Natural killer cell (primary cell): ENCODE measurements at regions not wholly inside any gene's neighbourhood (a gene's known extent, or its start where the extent isn't known, plus 50 kb on each side); places are given as distances from the start of the nearest gene placed in this dataset.
"Not testable (repeated sequence)": the region's sequence is repeated elsewhere in the genome, so short reads cannot be mapped to it uniquely, and the experiment has no call there.

Experiments
- ATAC-seq, 3 donors: fragments of 150-1000 bp in 2 of 3; fragments of 200-7000 bp in 1 of 3; cut with Tn5 transposase; 1 replicate in 1 of 3; 2 replicates in 2 of 3; pipeline ENCODE4 v1.10.0; 2021; ENCODE audit warnings: mild to moderate bottlenecking in 2 of 3, moderate library complexity in 2 of 3
- DNase-seq, 2 donors: peaks; one replicate each; pipeline versions ENCODE4 v3.0.0 to v3.0.0-alpha.2; 2013 to 2021; ENCODE audit warnings: mixed read lengths in 1 of 2
- H3K27ac ChIP-seq: one replicate; pipeline ENCODE4 v1.5.1; 2013; ENCODE audit warnings: mild to moderate bottlenecking, low read length
- H3K27me3 ChIP-seq: one replicate; pipeline ENCODE4 v1.6.1; 2013; ENCODE audit warnings: low read length; ENCODE audit not compliant: control insufficient read depth, insufficient read depth
- H3K36me3 ChIP-seq: one replicate; pipeline ENCODE4 v1.6.1; 2013; ENCODE audit warnings: low read length; ENCODE audit not compliant: control insufficient read depth, insufficient read depth
- H3K4me1 ChIP-seq: one replicate; pipeline ENCODE4 v1.6.1; 2013; ENCODE audit warnings: low read length; ENCODE audit not compliant: control insufficient read depth, insufficient read depth
- H3K4me3 ChIP-seq: one replicate; pipeline ENCODE4 v1.5.1; 2013; ENCODE audit warnings: low read length
- H3K9me3 ChIP-seq: one replicate; pipeline ENCODE4 v1.6.1; 2013; ENCODE audit warnings: low read length; ENCODE audit not compliant: control insufficient read depth, insufficient read depth
- H3K27ac Mint-ChIP-seq, 2 donors: one replicate each; pipeline ENCODE4 v1.8.0; 2022; ENCODE audit warnings: mild to moderate bottlenecking in 2 of 2, mixed read lengths in 2 of 2, moderate library complexity in 1 of 2
- H3K27me3 Mint-ChIP-seq, 2 donors: one replicate each; pipeline ENCODE4 v1.8.0; 2022; ENCODE audit warnings: low read depth in 2 of 2, mixed read lengths in 2 of 2
- H3K36me3 Mint-ChIP-seq: one replicate; pipeline ENCODE4 v1.8.0; 2022; ENCODE audit warnings: mixed read lengths
- H3K4me1 Mint-ChIP-seq, 2 donors: one replicate each; pipeline ENCODE4 v1.8.0; 2022; ENCODE audit warnings: mixed read lengths in 2 of 2
- H3K4me3 Mint-ChIP-seq: one replicate; pipeline ENCODE4 v1.8.0; 2022; ENCODE audit warnings: mild to moderate bottlenecking, moderate library complexity, mixed read lengths
- H3K9me3 Mint-ChIP-seq, 2 donors: one replicate each; pipeline ENCODE4 v1.8.0; 2022; ENCODE audit warnings: mixed read lengths in 2 of 2
- WGBS: methylation state at CpG from one replicate; pipeline ENCODE4 v1.1.7; 2013; ENCODE audit warnings: missing lambda C conversion rate; ENCODE audit not compliant: insufficient coverage; 5-methylcytosine and 5-hydroxymethylcytosine counted together
- intact Hi-C: fragments of 100-400 bp; cut with micrococcal nuclease; formaldehyde crosslinking; loops from one replicate; pipeline ENCODE4 v1.14.2; 2022
- TF ChIP-seq, protein P1 (sequence below): fragments of 200-600 bp; IDR thresholded peaks from one replicate; pipeline ENCODE4 v1.8.0; 2022; ENCODE audit warnings: antibody characterized with exemption

DNA sequence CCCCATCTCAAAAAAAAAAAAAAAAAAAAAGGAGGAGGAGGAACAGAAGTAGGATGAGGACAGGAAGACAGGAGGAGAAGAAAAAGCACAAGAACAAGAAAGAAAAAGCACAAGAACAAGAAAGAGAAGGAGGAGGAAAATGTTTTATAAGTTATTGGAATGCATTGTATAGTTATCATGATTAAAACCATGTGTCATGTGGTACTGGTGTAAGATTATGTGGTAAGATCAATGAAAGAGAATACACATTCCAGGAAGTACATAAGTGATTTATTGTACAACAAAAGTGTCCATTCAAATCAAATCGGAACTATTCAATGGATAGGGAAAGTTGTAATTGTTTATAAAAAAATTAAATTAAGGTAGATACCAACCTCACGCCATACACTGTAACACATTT, 167.7 kb downstream of the MZT1 start:
- DNase-seq (no peak), ATAC-seq (no peak)
- Histone ChIP-seq H3K4me1 (no peaks in the 10 kb centered on the region), H3K27me3 (no peaks in the 10 kb centered on the region), H3K27ac (no peak overlapping the region), H3K9me3 (no peaks in the 10 kb centered on the region), H3K4me3 (no peak overlapping the region), H3K36me3 (no peaks in the 10 kb centered on the region)
- no CpG with 5 or more reads among the region's 2 CpGs for WGBS
- TF ChIP-seq, protein P1, sequence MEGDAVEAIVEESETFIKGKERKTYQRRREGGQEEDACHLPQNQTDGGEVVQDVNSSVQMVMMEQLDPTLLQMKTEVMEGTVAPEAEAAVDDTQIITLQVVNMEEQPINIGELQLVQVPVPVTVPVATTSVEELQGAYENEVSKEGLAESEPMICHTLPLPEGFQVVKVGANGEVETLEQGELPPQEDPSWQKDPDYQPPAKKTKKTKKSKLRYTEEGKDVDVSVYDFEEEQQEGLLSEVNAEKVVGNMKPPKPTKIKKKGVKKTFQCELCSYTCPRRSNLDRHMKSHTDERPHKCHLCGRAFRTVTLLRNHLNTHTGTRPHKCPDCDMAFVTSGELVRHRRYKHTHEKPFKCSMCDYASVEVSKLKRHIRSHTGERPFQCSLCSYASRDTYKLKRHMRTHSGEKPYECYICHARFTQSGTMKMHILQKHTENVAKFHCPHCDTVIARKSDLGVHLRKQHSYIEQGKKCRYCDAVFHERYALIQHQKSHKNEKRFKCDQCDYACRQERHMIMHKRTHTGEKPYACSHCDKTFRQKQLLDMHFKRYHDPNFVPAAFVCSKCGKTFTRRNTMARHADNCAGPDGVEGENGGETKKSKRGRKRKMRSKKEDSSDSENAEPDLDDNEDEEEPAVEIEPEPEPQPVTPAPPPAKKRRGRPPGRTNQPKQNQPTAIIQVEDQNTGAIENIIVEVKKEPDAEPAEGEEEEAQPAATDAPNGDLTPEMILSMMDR: no peak
- Mint-ChIP-seq H3K4me1 (no peaks in the 10 kb centered on the region), H3K4me3 (no peak overlapping the region), H3K9me3 (no peaks in the 10 kb centered on the region), H3K27me3 (no peaks in the 10 kb centered on the region), H3K36me3 (no peaks in the 10 kb centered on the region), H3K27ac (no peak overlapping the region)
- intact Hi-C loops: no loop called here

DNA sequence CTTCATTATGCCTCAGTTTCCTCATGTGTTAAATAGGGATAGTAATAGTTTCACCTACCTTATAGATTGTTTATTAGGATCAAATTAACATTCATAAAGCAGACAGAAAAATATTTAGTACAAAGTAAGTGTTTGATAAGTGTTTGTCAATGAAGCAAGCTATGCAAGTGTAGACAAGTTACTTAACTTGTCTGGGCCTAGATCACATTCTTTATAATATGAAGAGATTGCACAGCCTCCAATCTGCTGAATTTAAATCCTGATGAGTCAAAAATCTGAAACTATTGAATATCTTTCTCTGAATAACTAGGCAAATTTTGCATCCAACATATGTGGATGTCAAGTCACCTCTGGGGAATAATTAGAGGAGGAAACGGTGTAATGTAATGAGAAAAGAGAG, 170.5 kb downstream of the MZT1 start:
- H3K4me3 ChIP-seq: no peak overlapping the region
- no peaks in the 10 kb centered on the region for H3K4me1 Mint-ChIP-seq
- TF ChIP-seq, protein P1: no peak
- H3K9me3 ChIP-seq: no peaks in the 10 kb centered on the region
- H3K36me3 Mint-ChIP-seq: no peaks in the 10 kb centered on the region
- no peak overlapping the region for H3K4me3 Mint-ChIP-seq
- no peak for ATAC-seq
- no peak for DNase-seq
- no peaks in the 10 kb centered on the region for H3K27me3 Mint-ChIP-seq
- H3K9me3 Mint-ChIP-seq: no peaks in the 10 kb centered on the region
- no peak overlapping the region for H3K27ac Mint-ChIP-seq
- intact Hi-C loops: no loop called here
- H3K4me1 ChIP-seq: no peaks in the 10 kb centered on the region
- H3K36me3 ChIP-seq: no peaks in the 10 kb centered on the region
- 89% methylated on average over 1 of the region's 1 CpG for WGBS
- no peak overlapping the region for H3K27ac ChIP-seq
- H3K27me3 ChIP-seq: no peaks in the 10 kb centered on the region

GRCh38 chr13:72555601-72556000, 171.8 kb downstream of the MZT1 start:
- Mint-ChIP-seq H3K4me3 (no peak overlapping the region), H3K9me3 (peaks cover 0 to 3% of the 10 kb centered on the region in 2 donors), H3K36me3 (no peaks in the 10 kb centered on the region), H3K4me1 (no peaks in the 10 kb centered on the region), H3K27ac (no peak overlapping the region), H3K27me3 (no peaks in the 10 kb centered on the region)
- WGBS: 86% methylated on average over 2 of the region's 3 CpGs
- H3K27me3 ChIP-seq: no peaks in the 10 kb centered on the region
- H3K36me3 ChIP-seq: no peaks in the 10 kb centered on the region
- no peak for ATAC-seq
- H3K27ac ChIP-seq: no peak overlapping the region
- TF ChIP-seq, protein P1: no peak
- H3K4me3 ChIP-seq: no peak overlapping the region
- no peaks in the 10 kb centered on the region for H3K4me1 ChIP-seq
- intact Hi-C loops: no loop called here
- DNase-seq: no peak
- no peaks in the 10 kb centered on the region for H3K9me3 ChIP-seq

- Histone ChIP-seq H3K4me3 (no peak overlapping the region), H3K9me3 (no peaks in the 10 kb centered on the region), H3K27me3 (no peaks in the 10 kb centered on the region), H3K27ac (no peak overlapping the region), H3K36me3 (no peaks in the 10 kb centered on the region), H3K4me1 (no peaks in the 10 kb centered on the region)
- intact Hi-C loops: no loop called here
- TF ChIP-seq, protein P1: no peak
- no peaks in the 10 kb centered on the region for H3K4me1 Mint-ChIP-seq
- ATAC-seq: no peak
- H3K27ac Mint-ChIP-seq: no peak overlapping the region
- no peak overlapping the region for H3K4me3 Mint-ChIP-seq
- no peaks in the 10 kb centered on the region for H3K36me3 Mint-ChIP-seq
- H3K27me3 Mint-ChIP-seq: no peaks in the 10 kb centered on the region
- peaks cover 0 to 5% of the 10 kb centered on the region in 2 donors for H3K9me3 Mint-ChIP-seq
- WGBS: 85% methylated on average over 1 of the region's 3 CpGs
- no peak for DNase-seq
These were observed 174.7 kb downstream of the MZT1 start for GRCh38 chr13:72552731-72553130.

GRCh38 chr13:72545895-72546294, 181.5 kb downstream of the MZT1 start:
- H3K9me3 ChIP-seq, H3K27me3 Mint-ChIP-seq, H3K4me3 Mint-ChIP-seq, H3K27me3 ChIP-seq, H3K4me1 ChIP-seq, ATAC-seq, intact Hi-C loops, H3K27ac Mint-ChIP-seq, H3K4me1 Mint-ChIP-seq, H3K4me3 ChIP-seq, H3K27ac ChIP-seq, H3K36me3 ChIP-seq, H3K36me3 Mint-ChIP-seq, DNase-seq: not testable (repeated sequence)
- H3K9me3 Mint-ChIP-seq: peaks cover 3 to 10% of the 10 kb centered on the region in 2 donors
- WGBS: 80% methylated on average over 1 of the region's 1 CpG
